ENCODE measurements at regions not wholly inside any gene's neighbourhood (a gene's known extent, or its start where the extent isn't known, plus 50 kb on each side); places are given as distances from the start of the nearest gene placed in this dataset.

DNA sequence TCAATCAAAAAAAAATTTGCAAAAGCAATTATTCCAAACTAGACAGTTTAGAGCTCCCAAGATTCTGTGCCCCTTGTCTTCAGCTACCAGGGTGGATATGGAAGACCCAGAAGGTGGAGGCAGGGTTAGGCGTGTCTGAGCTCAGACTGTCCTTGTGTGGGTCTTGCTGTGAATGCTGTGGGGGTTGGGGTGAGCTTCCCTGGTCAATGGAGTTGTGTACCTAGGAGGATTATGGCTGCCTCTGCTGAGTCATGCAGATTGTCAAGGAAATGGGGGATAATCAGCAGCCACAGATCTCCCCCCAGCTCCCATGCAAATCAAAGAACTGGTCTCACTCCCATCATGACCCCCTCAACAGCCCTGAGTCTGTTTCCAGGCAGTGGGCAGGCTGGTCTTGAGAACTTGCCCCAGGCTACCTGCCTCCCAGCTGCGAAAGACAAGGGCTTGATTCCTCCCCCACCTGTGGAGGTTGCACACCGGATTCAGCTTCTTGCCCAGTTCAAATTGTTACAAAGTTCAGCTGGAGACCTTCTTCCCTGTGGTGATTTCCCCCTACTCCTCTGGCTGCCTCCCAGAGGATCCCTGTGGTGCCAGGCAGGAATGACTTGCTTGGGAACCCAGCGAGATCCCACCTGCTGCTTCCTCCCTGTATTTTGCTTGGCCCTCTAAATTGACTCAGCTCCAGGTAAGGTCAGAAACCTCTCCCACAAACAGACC is 77.0 kb downstream of the RAD51AP2 start:
- no peak for DNase-seq (ENCODE audit: low read depth)
- H3K4me3 ChIP-seq (ENCODE audit: low read depth, low read length) = no peak overlapping the region
- TF ChIP-seq MAX (IDR thresholded peaks at IDR 0.05; ENCODE audit: low read depth, low read length) = no peak
- no peak for TF ChIP-seq CTCF (IDR thresholded peaks at IDR 0.05; ENCODE audit: low read depth, low read length)
- no peak for TF ChIP-seq POLR2A (IDR thresholded peaks at IDR 0.05; ENCODE audit: extremely low read depth, insufficient read length)

DNA sequence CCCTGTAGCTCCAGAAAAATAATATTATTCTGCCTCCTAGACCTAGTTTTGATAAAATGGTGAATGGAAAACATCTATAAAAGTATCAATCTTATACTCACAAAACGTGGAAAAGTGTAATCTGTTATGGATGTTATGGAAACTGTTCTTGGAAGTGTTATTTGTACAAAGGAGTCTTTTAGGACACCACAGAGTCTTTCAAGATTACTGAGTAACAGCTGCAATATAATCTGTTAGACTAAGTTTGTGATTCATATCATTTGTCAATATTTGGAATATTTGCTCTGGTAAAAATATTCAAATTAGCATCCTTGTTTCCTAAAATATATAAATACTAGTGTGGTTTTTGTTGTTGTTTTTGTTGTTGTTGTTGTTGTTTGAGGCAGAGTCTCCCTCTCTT is 87.9 kb downstream of the RAD51AP2 start:
- no peak for TF ChIP-seq MAX (IDR thresholded peaks at IDR 0.05; ENCODE audit: low read depth, low read length)
- no peak for TF ChIP-seq MYC (IDR thresholded peaks at IDR 0.05; ENCODE audit: low read depth, low read length)
- no peak for TF ChIP-seq CTCF (IDR thresholded peaks at IDR 0.05; ENCODE audit: low read depth, low read length)
- TF ChIP-seq POLR2A (IDR thresholded peaks at IDR 0.05; ENCODE audit: extremely low read depth, insufficient read length) = no peak
- DNase-seq (ENCODE audit: low read depth) = no peak
- no peak overlapping the region for H3K4me3 ChIP-seq (ENCODE audit: low read depth, low read length)

DNA sequence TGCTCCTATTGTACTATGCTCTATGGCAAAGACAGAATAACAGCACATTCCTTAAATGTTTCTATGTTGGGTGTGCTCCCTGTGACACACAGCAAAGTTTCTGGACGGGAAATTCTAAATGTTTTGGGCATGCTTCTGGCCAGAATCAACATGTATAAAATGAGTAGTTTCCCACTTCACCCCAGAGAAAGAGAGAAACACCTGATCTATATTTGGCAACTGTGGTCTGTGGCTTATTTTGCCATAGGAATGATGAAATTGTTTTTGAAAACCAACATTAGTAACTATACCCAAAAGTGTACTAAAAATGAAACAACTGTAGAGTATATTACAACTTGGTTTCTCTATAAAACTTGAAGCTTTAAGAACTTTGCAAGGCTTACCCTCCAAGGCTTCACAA is 89.1 kb downstream of the RAD51AP2 start:
- TF ChIP-seq MAX (IDR thresholded peaks at IDR 0.05; ENCODE audit: low read depth, low read length) (no peak), MYC (IDR thresholded peaks at IDR 0.05; ENCODE audit: low read depth, low read length) (no peak), CTCF (IDR thresholded peaks at IDR 0.05; ENCODE audit: low read depth, low read length) (no peak), POLR2A (IDR thresholded peaks at IDR 0.05; ENCODE audit: extremely low read depth, insufficient read length) (no peak)
- no peak overlapping the region for H3K4me3 ChIP-seq (ENCODE audit: low read depth, low read length)
- DNase-seq (ENCODE audit: low read depth) = no peak

- H3K4me3 ChIP-seq (ENCODE audit: low read depth, low read length) = no peak overlapping the region
- no peak for DNase-seq (ENCODE audit: low read depth)
- no peak for TF ChIP-seq MAX (IDR thresholded peaks at IDR 0.05; ENCODE audit: low read depth, low read length)
- no peak for TF ChIP-seq MYC (IDR thresholded peaks at IDR 0.05; ENCODE audit: low read depth, low read length)
- no peak for TF ChIP-seq POLR2A (IDR thresholded peaks at IDR 0.05; ENCODE audit: extremely low read depth, insufficient read length)
Observed at GRCh38 chr2:17427401-17427800, 90.8 kb downstream of the RAD51AP2 start.

DNA sequence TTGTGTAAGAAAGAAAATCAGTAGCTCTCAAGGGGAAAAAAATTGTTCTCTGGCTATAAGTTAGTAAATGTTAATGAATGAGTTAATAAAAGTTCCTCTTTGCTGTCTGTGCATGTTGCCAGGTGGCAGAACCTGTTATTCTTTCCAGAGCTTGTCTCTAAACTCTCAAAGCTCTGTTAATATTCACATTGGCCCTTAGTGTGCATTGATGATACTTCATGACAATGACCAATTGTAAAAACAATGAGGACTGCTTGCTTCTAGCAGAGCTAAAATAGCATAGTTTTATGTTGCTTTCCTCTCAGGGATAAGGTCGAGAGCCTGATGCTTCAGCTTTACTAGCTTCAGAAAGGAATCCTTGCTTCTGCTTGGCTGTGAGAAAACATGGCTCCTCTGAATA is 91.5 kb downstream of the RAD51AP2 start:
- TF ChIP-seq CTCF (IDR thresholded peaks at IDR 0.05; ENCODE audit: low read depth, low read length) (no peak), MYC (IDR thresholded peaks at IDR 0.05; ENCODE audit: low read depth, low read length) (no peak), POLR2A (IDR thresholded peaks at IDR 0.05; ENCODE audit: extremely low read depth, insufficient read length) (no peak), MAX (IDR thresholded peaks at IDR 0.05; ENCODE audit: low read depth, low read length) (no peak)
- DNase-seq (ENCODE audit: low read depth) = no peak
- H3K4me3 ChIP-seq (ENCODE audit: low read depth, low read length) = no peak overlapping the region

- TF ChIP-seq MAX (IDR thresholded peaks at IDR 0.05; ENCODE audit: low read depth, low read length) (no peak), MYC (IDR thresholded peaks at IDR 0.05; ENCODE audit: low read depth, low read length) (no peak), POLR2A (IDR thresholded peaks at IDR 0.05; ENCODE audit: extremely low read depth, insufficient read length) (no peak), CTCF (IDR thresholded peaks at IDR 0.05; ENCODE audit: low read depth, low read length) (no peak)
- H3K4me3 ChIP-seq (ENCODE audit: low read depth, low read length) = no peak overlapping the region
Observed at GRCh38 chr2:17422061-17422460, 96.2 kb downstream of the RAD51AP2 start.

More at GRCh38 chr2:17422061-17422460, 96.2 kb downstream of the RAD51AP2 start:
- DNase-seq (ENCODE audit: low read depth) = no peak
